GM23248 (cell line): ENCODE measurements at regions not wholly inside any gene's neighbourhood (a gene's known extent, or its start where the extent isn't known, plus 50 kb on each side); places are given as distances from the start of the nearest gene placed in this dataset.

Experiments used
- EZH2 ChIP-seq: fragments of 200-600 bp; sonication (generic); IDR thresholded peaks from 2 replicates; pipeline ENCODE4 v1.6.1; 2018; ENCODE audit warnings: antibody characterized with exemption, mild to moderate bottlenecking; ENCODE audit not compliant: insufficient read depth, poor library complexity, severe bottlenecking
- EZH2phosphoT487 ChIP-seq: fragments of 200-600 bp; sonication (generic); IDR thresholded peaks from 2 replicates; pipeline ENCODE4 v1.6.1; 2018; ENCODE audit warnings: antibody characterized with exemption, moderate library complexity, mild to moderate bottlenecking, low read depth; ENCODE audit not compliant: insufficient read depth

DNA sequence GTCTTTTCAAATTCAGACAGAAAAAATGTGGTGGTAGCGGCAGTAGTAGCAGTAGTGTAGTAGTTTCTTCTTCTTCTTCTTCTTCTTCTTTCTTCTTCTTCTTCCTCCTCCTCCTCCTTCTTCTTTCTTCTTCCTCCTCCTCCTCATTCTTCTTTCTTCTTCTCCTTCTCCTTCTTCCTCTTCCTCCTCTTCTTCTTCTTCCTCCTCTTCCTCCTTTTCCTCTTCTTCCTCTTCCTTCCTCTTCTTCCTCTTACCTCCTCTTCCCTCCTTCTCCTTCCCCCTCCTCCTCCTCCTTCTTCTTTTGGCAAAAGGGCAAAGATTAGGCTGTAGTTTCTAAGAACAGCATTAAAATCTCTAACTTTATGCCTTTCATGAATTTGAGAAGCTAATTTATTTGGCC lies 59.6 kb upstream of the INSM2 start:
- no peak for TF ChIP-seq EZH2
- no peak for TF ChIP-seq EZH2phosphoT487
